Stomach smooth muscle (tissue), 2 donors: ENCODE measurements at regions not wholly inside any gene's neighbourhood (a gene's known extent, or its start where the extent isn't known, plus 50 kb on each side); places are given as distances from the start of the nearest gene placed in this dataset.

Source experiments
- H3K27ac ChIP-seq: one replicate; pipeline ENCODE4 v1.7.0; 2013; ENCODE audit warnings: mild to moderate bottlenecking, low read length, inconsistent platforms
- H3K27me3 ChIP-seq, 2 donors: one replicate each; pipeline ENCODE4 v1.7.0; 2013; ENCODE audit warnings: low read length in 2 of 2; ENCODE audit not compliant: insufficient read depth in 2 of 2, control insufficient read depth in 1 of 2
- H3K36me3 ChIP-seq, 2 donors: one replicate each; pipeline ENCODE4 v1.7.0; 2013; ENCODE audit warnings: low read length in 2 of 2; ENCODE audit not compliant: control insufficient read depth in 2 of 2, insufficient read depth in 2 of 2
- H3K4me1 ChIP-seq: one replicate; pipeline ENCODE4 v1.7.0; 2013; ENCODE audit warnings: low read length; ENCODE audit not compliant: control insufficient read depth, insufficient read depth
- H3K4me3 ChIP-seq, 2 donors: one replicate each; pipeline ENCODE4 v1.7.0; 2013; ENCODE audit warnings: low read length in 2 of 2
- H3K9ac ChIP-seq, 2 donors: one replicate each; pipeline ENCODE4 v1.7.0; 2013; ENCODE audit warnings: low read length in 2 of 2, mild to moderate bottlenecking in 1 of 2
- H3K9me3 ChIP-seq, 2 donors: one replicate each; pipeline ENCODE4 v1.7.0; 2013; ENCODE audit warnings: low read length in 2 of 2; ENCODE audit not compliant: control insufficient read depth in 2 of 2
- donor health status: healthy.
- donor health status: Pancreatic carcinoma.

DNA sequence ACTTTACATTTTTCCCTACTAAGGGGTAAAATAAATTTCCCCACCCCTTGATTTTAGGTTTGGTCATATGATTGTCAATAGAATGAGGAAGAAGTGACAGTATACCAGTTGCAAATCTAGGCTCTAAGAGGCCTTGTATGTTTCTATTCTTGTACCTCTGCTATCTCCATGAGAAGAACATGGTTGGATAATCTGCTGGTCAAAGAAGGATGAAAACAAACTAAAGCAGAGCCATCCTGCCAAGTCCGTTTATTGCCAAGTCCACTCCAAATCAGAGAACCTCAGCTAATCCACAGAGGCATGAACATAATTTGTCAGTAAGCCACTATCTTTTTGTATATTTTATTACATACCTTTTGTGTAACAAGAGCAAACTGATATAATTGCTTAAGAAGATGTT lies 98.0 kb downstream of the CRPPA start:
- Histone ChIP-seq H3K27me3 (no peaks in the 10 kb centered on the region), H3K36me3 (no peaks in the 10 kb centered on the region), H3K27ac (no peak overlapping the region), H3K9ac (no peak overlapping the region), H3K4me3 (no peak overlapping the region), H3K9me3 (no peaks in the 10 kb centered on the region), H3K4me1 (no peaks in the 10 kb centered on the region)

- Histone ChIP-seq H3K27me3 (no peaks in the 10 kb centered on the region), H3K9ac (no peak overlapping the region), H3K27ac (no peak overlapping the region), H3K9me3 (no peaks in the 10 kb centered on the region), H3K4me3 (no peak overlapping the region), H3K4me1 (no peaks in the 10 kb centered on the region), H3K36me3 (no peaks in the 10 kb centered on the region)
Measured at GRCh38 chr7:16320099-16320660, 101.2 kb downstream of the CRPPA start.

DNA sequence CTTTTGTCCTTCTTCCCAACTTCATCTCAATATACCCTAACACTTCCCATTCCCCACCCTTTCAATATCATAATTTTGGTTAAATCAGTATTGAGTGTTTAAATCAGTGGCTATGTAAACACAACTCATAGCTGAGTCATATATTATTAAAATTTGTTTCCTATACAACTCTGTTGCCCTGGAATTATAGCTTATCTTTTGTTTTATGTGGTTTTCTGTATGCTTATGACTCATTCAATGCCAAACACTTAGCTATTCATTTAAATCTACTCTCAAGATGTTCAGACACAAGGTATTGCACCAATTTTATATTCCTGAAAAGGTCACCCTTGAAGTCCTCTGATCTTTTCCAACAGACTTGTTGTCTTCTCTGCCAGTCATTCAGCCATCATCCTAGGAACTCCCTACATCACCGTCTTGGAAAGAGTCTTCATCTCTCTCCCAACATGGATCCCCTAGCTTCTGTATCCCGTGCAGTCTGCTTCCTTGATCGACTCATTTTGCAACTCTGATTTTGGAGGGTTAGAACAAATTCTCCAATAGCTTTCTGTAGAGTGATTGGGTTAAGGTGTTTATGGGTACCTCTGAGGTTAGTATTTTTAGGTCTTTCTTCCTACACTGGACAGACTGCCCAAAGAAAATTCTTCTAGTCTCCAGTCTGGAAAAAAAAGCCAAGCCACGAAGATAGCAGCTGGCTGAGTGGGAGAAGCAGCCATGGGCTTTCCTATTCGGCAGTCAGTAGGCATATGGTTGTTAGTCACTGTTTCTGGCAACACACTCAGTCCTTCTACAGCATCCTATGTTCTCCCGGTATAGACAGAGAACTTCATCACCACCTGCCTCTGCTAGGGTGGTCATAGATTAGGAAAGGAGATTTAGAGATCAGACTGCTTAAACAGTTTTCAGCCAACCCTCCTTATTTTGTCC lies 102.1 kb downstream of the CRPPA start:
- no peak overlapping the region for H3K9ac ChIP-seq
- no peaks in the 10 kb centered on the region for H3K4me1 ChIP-seq
- no peaks in the 10 kb centered on the region for H3K27me3 ChIP-seq
- H3K36me3 ChIP-seq: no peaks in the 10 kb centered on the region
- H3K4me3 ChIP-seq: no peak overlapping the region
- no peaks in the 10 kb centered on the region for H3K9me3 ChIP-seq
- H3K27ac ChIP-seq: no peak overlapping the region

DNA sequence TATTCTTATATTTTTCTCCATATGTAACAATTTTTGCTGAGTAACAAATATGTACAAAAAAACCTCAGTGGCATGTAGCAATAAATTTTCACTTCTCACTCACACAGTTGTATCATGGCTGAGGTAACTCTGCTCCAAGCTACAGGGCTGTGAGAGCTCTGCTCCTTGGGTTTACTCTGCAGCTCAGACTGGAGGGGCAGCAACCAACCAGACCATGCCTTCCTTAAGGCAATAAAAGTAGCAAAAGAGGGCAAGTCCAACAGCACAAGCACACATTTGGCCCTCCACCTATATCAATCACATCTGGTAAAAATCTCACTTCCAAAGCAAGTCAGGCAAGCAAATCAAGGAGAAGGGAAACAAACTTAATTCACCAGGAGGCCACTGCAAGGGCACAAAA lies 102.9 kb downstream of the CRPPA start:
- Histone ChIP-seq H3K4me3 (no peak overlapping the region), H3K27ac (no peak overlapping the region), H3K27me3 (no peaks in the 10 kb centered on the region), H3K36me3 (no peaks in the 10 kb centered on the region), H3K9me3 (no peaks in the 10 kb centered on the region), H3K4me1 (no peaks in the 10 kb centered on the region), H3K9ac (no peak overlapping the region)

GRCh38 chr7:16317406-16317805 lies 103.9 kb downstream of the CRPPA start:
- Histone ChIP-seq H3K9me3 (no peaks in the 10 kb centered on the region), H3K27me3 (no peaks in the 10 kb centered on the region), H3K4me1 (no peaks in the 10 kb centered on the region), H3K27ac (no peak overlapping the region), H3K9ac (no peak overlapping the region), H3K36me3 (no peaks in the 10 kb centered on the region), H3K4me3 (no peak overlapping the region)

GRCh38 chr7:16315280-16315679 lies 106.1 kb downstream of the CRPPA start:
- Histone ChIP-seq H3K4me3 (no peak overlapping the region), H3K27me3 (no peaks in the 10 kb centered on the region), H3K9ac (no peak overlapping the region), H3K36me3 (no peaks in the 10 kb centered on the region), H3K4me1 (no peaks in the 10 kb centered on the region), H3K9me3 (no peaks in the 10 kb centered on the region), H3K27ac (no peak overlapping the region)

DNA sequence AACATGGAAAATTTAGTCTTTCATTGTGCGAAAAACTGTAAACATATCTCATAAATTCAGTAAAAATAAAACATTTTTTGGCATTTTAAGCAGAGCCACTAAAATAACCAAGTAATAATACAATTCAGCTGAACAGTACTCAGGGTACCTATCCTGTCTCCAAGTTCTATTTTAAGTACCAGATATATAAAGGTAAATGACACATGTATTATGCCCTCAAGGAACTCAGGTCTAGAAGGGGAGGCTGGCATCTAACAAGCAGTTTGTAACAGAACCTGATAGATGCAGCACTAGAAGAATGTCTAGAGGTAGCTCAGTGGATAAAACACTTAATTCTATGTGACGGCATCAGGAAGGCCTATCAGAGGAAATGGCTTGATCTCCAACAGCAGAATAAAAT lies 112.2 kb downstream of the CRPPA start:
- no peak overlapping the region for H3K9ac ChIP-seq
- H3K4me3 ChIP-seq: no peak overlapping the region
- H3K4me1 ChIP-seq: no peaks in the 10 kb centered on the region
- H3K27me3 ChIP-seq: no peaks in the 10 kb centered on the region
- H3K27ac ChIP-seq: no peak overlapping the region
- H3K9me3 ChIP-seq: no peaks in the 10 kb centered on the region
- no peaks in the 10 kb centered on the region for H3K36me3 ChIP-seq

DNA sequence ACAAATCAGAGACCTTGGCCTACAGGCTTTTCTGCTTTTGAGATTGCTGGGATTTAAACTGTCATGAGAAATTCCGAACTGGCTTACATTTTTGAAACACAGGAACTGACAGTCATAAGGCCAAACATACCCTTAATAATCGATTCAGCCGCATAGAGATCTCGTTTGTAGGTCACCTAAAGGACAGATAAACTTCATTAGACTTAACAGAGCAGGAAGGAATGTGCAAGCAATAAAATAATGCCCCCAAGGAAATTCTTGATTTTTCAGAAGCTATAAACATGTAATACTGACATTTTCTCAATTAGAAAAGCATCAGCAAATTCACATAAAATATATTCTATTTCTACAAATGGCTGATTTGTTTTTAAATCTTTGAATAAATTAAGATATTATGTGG lies 120.0 kb downstream of the CRPPA start:
- Histone ChIP-seq H3K27me3 (no peaks in the 10 kb centered on the region), H3K4me1 (no peaks in the 10 kb centered on the region), H3K4me3 (no peak overlapping the region)

DNA sequence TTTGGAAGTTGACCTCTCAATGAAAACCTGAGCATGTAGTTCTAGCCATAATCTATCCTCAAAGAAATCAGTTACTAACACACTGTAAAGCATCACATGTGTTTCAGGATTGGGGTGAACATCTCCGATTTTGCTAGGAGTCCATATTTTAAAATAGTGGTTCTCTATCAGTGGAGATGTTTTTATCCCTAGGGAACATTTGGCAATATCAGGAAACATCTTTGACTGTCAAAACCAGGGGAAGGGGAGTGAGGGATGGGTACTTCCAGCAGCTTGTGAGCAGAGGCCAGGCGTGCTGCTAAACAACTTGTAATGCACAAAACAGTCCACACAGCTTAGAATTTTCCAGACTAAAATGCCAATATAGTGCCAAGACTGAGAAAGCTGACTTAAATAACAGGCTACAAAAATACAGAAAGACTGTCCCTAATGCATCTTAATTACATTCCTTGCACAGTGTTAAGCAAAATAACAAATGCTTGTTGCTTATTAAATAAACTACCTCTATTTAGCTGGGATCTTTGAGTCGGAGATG lies 120.9 kb downstream of the CRPPA start:
- H3K4me3 ChIP-seq: no peak overlapping the region
- no peak overlapping the region for H3K9ac ChIP-seq

More for the DNA sequence above, 120.0 kb downstream of the CRPPA start:
- no peaks in the 10 kb centered on the region for H3K36me3 ChIP-seq
- no peak overlapping the region for H3K9ac ChIP-seq
- H3K27ac ChIP-seq: no peak overlapping the region
- no peaks in the 10 kb centered on the region for H3K9me3 ChIP-seq

GRCh38 chr7:16299853-16300252 lies 121.5 kb downstream of the CRPPA start:
- no peaks in the 10 kb centered on the region for H3K27me3 ChIP-seq
- H3K9me3 ChIP-seq: no peaks in the 10 kb centered on the region
- H3K4me3 ChIP-seq: no peak overlapping the region
- no peaks in the 10 kb centered on the region for H3K4me1 ChIP-seq
- H3K9ac ChIP-seq: no peak overlapping the region
- no peak overlapping the region for H3K27ac ChIP-seq
- no peaks in the 10 kb centered on the region for H3K36me3 ChIP-seq

More for the DNA sequence above, 120.9 kb downstream of the CRPPA start:
- H3K27ac ChIP-seq: no peak overlapping the region
- H3K36me3 ChIP-seq: no peaks in the 10 kb centered on the region
- H3K9me3 ChIP-seq: no peaks in the 10 kb centered on the region
- no peaks in the 10 kb centered on the region for H3K4me1 ChIP-seq
- H3K27me3 ChIP-seq: no peaks in the 10 kb centered on the region

DNA sequence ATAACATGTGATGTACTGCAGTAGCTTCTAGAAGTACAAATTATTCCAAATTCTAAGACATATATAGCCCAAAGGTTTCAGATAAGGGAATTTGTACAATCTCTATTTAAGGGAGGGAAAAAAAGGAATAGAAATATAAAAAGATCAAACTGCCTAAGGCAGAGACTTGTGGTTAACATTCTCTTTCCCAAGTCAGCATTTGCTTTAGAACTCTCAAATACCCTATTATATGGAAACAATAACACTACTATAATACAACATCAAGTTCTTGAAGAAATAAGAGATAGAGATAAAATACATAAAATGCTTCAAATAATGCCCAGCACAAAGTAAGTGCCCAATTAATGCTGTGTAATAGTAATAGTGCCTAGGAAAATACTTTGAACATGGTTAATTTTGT lies 123.1 kb downstream of the CRPPA start:
- Histone ChIP-seq H3K9ac (no peak overlapping the region), H3K9me3 (no peaks in the 10 kb centered on the region)

More for the DNA sequence above, 123.1 kb downstream of the CRPPA start:
- Histone ChIP-seq H3K27ac (no peak overlapping the region), H3K36me3 (no peaks in the 10 kb centered on the region), H3K4me3 (no peak overlapping the region), H3K27me3 (no peaks in the 10 kb centered on the region), H3K4me1 (no peaks in the 10 kb centered on the region)
